HEK293 (cell line): ENCODE measurements at regions not wholly inside any gene's neighbourhood (a gene's known extent, or its start where the extent isn't known, plus 50 kb on each side); places are given as distances from the start of the nearest gene placed in this dataset.

Experiments
- CTCF ChIA-PET: fragments of 350-600 bp; formaldehyde crosslinking; extraction: SDS; loops from one replicate; lab custom pipeline; 2021; ENCODE audit warnings: antibody characterized with exemption; lab: Yijun Ruan, JAX
- POLR2A ChIA-PET: fragments of 300-600 bp; formaldehyde crosslinking; extraction: SDS; loops from one replicate; lab custom pipeline; 2020; ENCODE audit warnings: antibody characterized with exemption, inconsistent platforms; lab: Yijun Ruan, JAX
- H3K27ac ChIP-seq: fragments of 200-500 bp; sonication (Bioruptor generic); 2 replicates; pipeline ENCODE4 v1.5.1; 2014; ENCODE audit warnings: low read depth, low read length, control low read depth, inconsistent platforms; ENCODE audit errors: extremely low read depth
- H3K36me3 ChIP-seq, 2 experiments: fragments of 200-500 bp in 1 of 2; sonication (Bioruptor generic) in 1 of 2; 1 replicate in 1 of 2; 2 replicates in 1 of 2; pipeline ENCODE4 v1.5.1; 2014 to 2017; ENCODE audit warnings: inconsistent platforms in 2 of 2, low read length in 2 of 2; ENCODE audit not compliant: control insufficient read depth in 2 of 2, insufficient read depth in 1 of 2
- H3K4me1 ChIP-seq: fragments of 200-500 bp; sonication (Bioruptor generic); 2 replicates; pipeline ENCODE4 v1.5.1; 2014; ENCODE audit warnings: mild to moderate bottlenecking, low read length, inconsistent platforms; ENCODE audit not compliant: control insufficient read depth, insufficient read depth
- H3K4me3 ChIP-seq: 2 replicates; pipeline ENCODE4 v1.5.1; 2011; ENCODE audit warnings: low read depth, mild to moderate bottlenecking, control low read depth, low read length, moderate library complexity
- H3K9me3 ChIP-seq: fragments of 200-500 bp; sonication (Bioruptor generic); 2 replicates; pipeline ENCODE4 v1.5.1; 2014; ENCODE audit warnings: low read depth, low read length, inconsistent platforms; ENCODE audit not compliant: control insufficient read depth, insufficient read depth
- BCL11A ChIP-seq: fragments of 450-650 bp; formaldehyde crosslinking; IDR thresholded peaks from 2 replicates; pipeline ENCODE4 v1.5.1; 2016; ENCODE audit warnings: low read depth, missing biosample characterization, missing genetic modification characterization
- BCL11B ChIP-seq: fragments of 450-650 bp; formaldehyde crosslinking; IDR thresholded peaks from 2 replicates; pipeline ENCODE4 v1.5.1; 2016; ENCODE audit warnings: low read depth, missing biosample characterization, missing genetic modification characterization
- HOXA7 ChIP-seq: sonication (generic); formaldehyde crosslinking; IDR thresholded peaks from 2 replicates; pipeline ENCODE4 v1.8.1; 2022; ENCODE audit warnings: missing genetic modification reagents, borderline replicate concordance
- HOXD13 ChIP-seq: sonication (generic); formaldehyde crosslinking; IDR thresholded peaks from 2 replicates; pipeline ENCODE4 v1.8.0; 2022; ENCODE audit warnings: missing genetic modification reagents, borderline replicate concordance
- KLF16 ChIP-seq: fragments of 450-650 bp; formaldehyde crosslinking; IDR thresholded peaks from 2 replicates; pipeline ENCODE4 v1.5.1; 2017; ENCODE audit warnings: missing biosample characterization, missing genetic modification characterization
- KLF7 ChIP-seq: fragments of 450-650 bp; formaldehyde crosslinking; IDR thresholded peaks from 2 replicates; pipeline ENCODE4 v1.5.1; 2016; ENCODE audit warnings: missing biosample characterization, missing genetic modification characterization, borderline replicate concordance
- MYNN ChIP-seq: fragments of 450-650 bp; formaldehyde crosslinking; IDR thresholded peaks from 2 replicates; pipeline ENCODE4 v1.5.1; 2016; ENCODE audit warnings: missing biosample characterization, missing genetic modification characterization, borderline replicate concordance
- SALL2 ChIP-seq: fragments of 450-650 bp; formaldehyde crosslinking; IDR thresholded peaks from 2 replicates; pipeline ENCODE4 v1.5.0; 2017; ENCODE audit warnings: missing biosample characterization, mild to moderate bottlenecking, missing genetic modification characterization, borderline replicate concordance
- ZBTB17 ChIP-seq: fragments of 450-650 bp; formaldehyde crosslinking; IDR thresholded peaks from 2 replicates; pipeline ENCODE4 v1.5.1; 2016; ENCODE audit warnings: missing biosample characterization, missing genetic modification characterization
- ZFP41 ChIP-seq: fragments of 450-650 bp; formaldehyde crosslinking; IDR thresholded peaks from 2 replicates; pipeline ENCODE4 v1.5.1; 2016; ENCODE audit warnings: missing biosample characterization, missing genetic modification characterization, borderline replicate concordance
- ZNF112 ChIP-seq: fragments of 450-650 bp; formaldehyde crosslinking; IDR thresholded peaks from 2 replicates; pipeline ENCODE4 v1.5.0; 2017; ENCODE audit warnings: missing biosample characterization, missing genetic modification characterization
- ZNF214 ChIP-seq: fragments of 450-650 bp; formaldehyde crosslinking; IDR thresholded peaks from 2 replicates; pipeline ENCODE4 v1.5.1; 2017; ENCODE audit warnings: missing biosample characterization, mild to moderate bottlenecking, missing genetic modification characterization, borderline replicate concordance
- ZNF24 ChIP-seq: fragments of 450-650 bp; formaldehyde crosslinking; IDR thresholded peaks from 2 replicates; pipeline ENCODE4 v1.5.1; 2016; ENCODE audit warnings: missing biosample characterization, missing genetic modification characterization
- ZNF561 ChIP-seq: fragments of 450-650 bp; IDR thresholded peaks from 2 replicates; pipeline ENCODE4 v1.5.1; 2018; ENCODE audit warnings: missing biosample characterization, missing genetic modification characterization, borderline replicate concordance
- ZNF571 ChIP-seq: fragments of 450-650 bp; formaldehyde crosslinking; IDR thresholded peaks from 2 replicates; pipeline ENCODE4 v1.5.0; 2017; ENCODE audit warnings: missing biosample characterization, missing genetic modification characterization
- ZNF658 ChIP-seq: fragments of 450-650 bp; formaldehyde crosslinking; IDR thresholded peaks from 2 replicates; pipeline ENCODE4; 2016; ENCODE audit warnings: missing biosample characterization, missing genetic modification characterization
- ZNF664 ChIP-seq: fragments of 450-650 bp; formaldehyde crosslinking; IDR thresholded peaks from 2 replicates; pipeline ENCODE4 v1.5.1; 2016; ENCODE audit warnings: missing biosample characterization, missing genetic modification characterization
- ZNF747 ChIP-seq: fragments of 450-650 bp; formaldehyde crosslinking; IDR thresholded peaks from 2 replicates; pipeline ENCODE4 v1.5.1; 2016; ENCODE audit warnings: missing biosample characterization, missing genetic modification characterization
- ZNF777 ChIP-seq: fragments of 450-650 bp; formaldehyde crosslinking; IDR thresholded peaks from 2 replicates; pipeline ENCODE4 v1.5.1; 2017; ENCODE audit warnings: missing biosample characterization, missing genetic modification characterization, borderline replicate concordance
- ZSCAN30 ChIP-seq: fragments of 450-650 bp; IDR thresholded peaks from 2 replicates; pipeline ENCODE4 v1.5.1; 2018; ENCODE audit warnings: missing biosample characterization, mild to moderate bottlenecking, missing genetic modification characterization, moderate library complexity
- ZXDB ChIP-seq: fragments of 450-650 bp; formaldehyde crosslinking; IDR thresholded peaks from 2 replicates; pipeline ENCODE4 v1.5.1; 2016; ENCODE audit warnings: missing biosample characterization, missing genetic modification characterization
- TF ChIP-seq, protein P1 (sequence below): fragments of 450-650 bp; formaldehyde crosslinking; IDR thresholded peaks from 2 replicates; pipeline ENCODE4 v1.5.1; 2016; ENCODE audit warnings: missing biosample characterization, missing genetic modification characterization
- TF ChIP-seq, protein P2 (sequence below): fragments of 450-650 bp; formaldehyde crosslinking; IDR thresholded peaks from 2 replicates; pipeline ENCODE4 v1.5.1; 2016; ENCODE audit warnings: missing biosample characterization, missing genetic modification characterization
- TF ChIP-seq, protein P3 (sequence below): fragments of 450-650 bp; formaldehyde crosslinking; IDR thresholded peaks from 2 replicates; pipeline ENCODE4 v1.5.1; 2016; ENCODE audit warnings: missing biosample characterization, missing genetic modification characterization
- TF ChIP-seq, protein P4 (sequence below): fragments of 450-650 bp; formaldehyde crosslinking; IDR thresholded peaks from 2 replicates; pipeline ENCODE4 v1.5.1; 2016; ENCODE audit warnings: missing biosample characterization, missing genetic modification characterization

- Histone ChIP-seq H3K36me3 (no peaks in the 10 kb centered on the region), H3K27ac (no peak overlapping the region), H3K4me1 (peaks cover 18% of the 10 kb centered on the region), H3K9me3 (no peaks in the 10 kb centered on the region), H3K4me3 (no peak overlapping the region)
- TF ChIP-seq, protein P1, sequence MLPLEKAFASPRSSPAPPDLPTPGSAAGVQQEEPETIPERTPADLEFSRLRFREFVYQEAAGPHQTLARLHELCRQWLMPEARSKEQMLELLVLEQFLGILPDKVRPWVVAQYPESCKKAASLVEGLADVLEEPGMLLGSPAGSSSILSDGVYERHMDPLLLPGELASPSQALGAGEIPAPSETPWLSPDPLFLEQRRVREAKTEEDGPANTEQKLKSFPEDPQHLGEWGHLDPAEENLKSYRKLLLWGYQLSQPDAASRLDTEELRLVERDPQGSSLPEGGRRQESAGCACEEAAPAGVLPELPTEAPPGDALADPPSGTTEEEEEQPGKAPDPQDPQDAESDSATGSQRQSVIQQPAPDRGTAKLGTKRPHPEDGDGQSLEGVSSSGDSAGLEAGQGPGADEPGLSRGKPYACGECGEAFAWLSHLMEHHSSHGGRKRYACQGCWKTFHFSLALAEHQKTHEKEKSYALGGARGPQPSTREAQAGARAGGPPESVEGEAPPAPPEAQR = no peak
- TF ChIP-seq, protein P2, sequence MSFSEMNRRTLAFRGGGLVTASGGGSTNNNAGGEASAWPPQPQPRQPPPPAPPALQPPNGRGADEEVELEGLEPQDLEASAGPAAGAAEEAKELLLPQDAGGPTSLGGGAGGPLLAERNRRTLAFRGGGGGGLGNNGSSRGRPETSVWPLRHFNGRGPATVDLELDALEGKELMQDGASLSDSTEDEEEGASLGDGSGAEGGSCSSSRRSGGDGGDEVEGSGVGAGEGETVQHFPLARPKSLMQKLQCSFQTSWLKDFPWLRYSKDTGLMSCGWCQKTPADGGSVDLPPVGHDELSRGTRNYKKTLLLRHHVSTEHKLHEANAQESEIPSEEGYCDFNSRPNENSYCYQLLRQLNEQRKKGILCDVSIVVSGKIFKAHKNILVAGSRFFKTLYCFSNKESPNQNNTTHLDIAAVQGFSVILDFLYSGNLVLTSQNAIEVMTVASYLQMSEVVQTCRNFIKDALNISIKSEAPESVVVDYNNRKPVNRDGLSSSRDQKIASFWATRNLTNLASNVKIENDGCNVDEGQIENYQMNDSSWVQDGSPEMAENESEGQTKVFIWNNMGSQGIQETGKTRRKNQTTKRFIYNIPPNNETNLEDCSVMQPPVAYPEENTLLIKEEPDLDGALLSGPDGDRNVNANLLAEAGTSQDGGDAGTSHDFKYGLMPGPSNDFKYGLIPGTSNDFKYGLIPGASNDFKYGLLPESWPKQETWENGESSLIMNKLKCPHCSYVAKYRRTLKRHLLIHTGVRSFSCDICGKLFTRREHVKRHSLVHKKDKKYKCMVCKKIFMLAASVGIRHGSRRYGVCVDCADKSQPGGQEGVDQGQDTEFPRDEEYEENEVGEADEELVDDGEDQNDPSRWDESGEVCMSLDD = no peak
- TF ChIP-seq BCL11A (tag by site-specific recombination) (no peak), ZNF777 (tag by site-specific recombination) (no peak), KLF16 (tag by site-specific recombination) (no peak), ZNF112 (no peak), ZSCAN30 (tag by site-specific recombination) (no peak), ZNF561 (tag by site-specific recombination) (no peak), ZBTB17 (tag by site-specific recombination) (no peak), BCL11B (tag by site-specific recombination) (no peak), ZNF214 (tag by site-specific recombination) (no peak), ZFP41 (tag by site-specific recombination) (no peak)
- CTCF ChIA-PET = interaction anchor here (0.6 kb wide), 1 partner anchor 237 kb away, joined by 3 read pairs; no protein-coding TSS in a partner anchor
- POLR2A ChIA-PET = no interaction called here
Observed at GRCh38 chr12:74983917-74984316, 225.7 kb downstream of the KCNC2 start.

DNA sequence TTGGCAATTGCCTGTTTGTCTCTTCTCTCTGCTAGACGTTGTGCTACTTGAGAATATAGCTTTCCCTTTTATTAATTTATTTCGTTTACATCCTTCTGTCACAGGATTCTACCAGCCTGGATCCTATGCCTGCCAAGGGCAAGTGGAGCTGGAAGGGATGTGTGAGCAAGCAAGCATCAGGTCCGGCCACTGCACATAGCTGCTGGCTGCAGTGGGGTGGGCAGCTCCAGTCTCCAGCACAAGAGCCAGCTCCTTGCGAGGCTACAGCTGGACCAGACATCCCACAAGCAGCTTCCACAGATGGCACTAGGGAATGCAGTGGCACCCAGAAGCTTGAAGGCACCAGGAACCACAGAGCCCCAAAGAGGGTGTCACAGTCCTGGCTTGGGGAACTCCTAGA, 225.0 kb downstream of the KCNC2 start:
- no peak overlapping the region for H3K27ac ChIP-seq
- ChIA-PET CTCF (interaction anchor here (0.6 kb wide), 1 partner anchor 79 kb away, joined by 3 read pairs; no protein-coding TSS in a partner anchor), POLR2A (no interaction called here)
- H3K36me3 ChIP-seq = no peaks in the 10 kb centered on the region
- H3K4me3 ChIP-seq = no peak overlapping the region
- H3K4me1 ChIP-seq = peaks cover 18% of the 10 kb centered on the region
- H3K9me3 ChIP-seq = no peaks in the 10 kb centered on the region
- TF ChIP-seq KLF7 (tag by site-specific recombination) (no peak), ZNF571 (no peak), SALL2 (tag by site-specific recombination) (no peak), ZNF747 (tag by site-specific recombination) (no peak), ZXDB (tag by site-specific recombination) (no peak), HOXA7 (no peak), ZNF658 (no peak), MYNN (no peak), HOXD13 (CRISPR knock-in tag) (no peak), ZNF24 (tag by site-specific recombination) (no peak), ZNF664 (tag by site-specific recombination) (no peak)
- TF ChIP-seq, protein P2 = no peak
- TF ChIP-seq, protein P3, sequence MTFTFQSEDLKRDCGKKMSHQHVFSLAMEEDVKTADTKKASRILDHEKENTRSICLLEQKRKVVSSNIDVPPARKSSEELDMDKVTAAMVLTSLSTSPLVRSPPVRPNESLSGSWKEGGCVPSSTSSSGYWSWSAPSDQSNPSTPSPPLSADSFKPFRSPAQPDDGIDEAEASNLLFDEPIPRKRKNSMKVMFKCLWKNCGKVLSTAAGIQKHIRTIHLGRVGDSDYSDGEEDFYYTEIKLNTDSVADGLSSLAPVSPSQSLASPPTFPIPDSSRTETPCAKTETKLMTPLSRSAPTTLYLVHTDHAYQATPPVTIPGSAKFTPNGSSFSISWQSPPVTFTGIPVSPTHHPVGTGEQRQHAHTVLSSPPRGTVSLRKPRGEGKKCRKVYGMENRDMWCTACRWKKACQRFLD (tag by site-specific recombination) = no peak
- TF ChIP-seq, protein P4, sequence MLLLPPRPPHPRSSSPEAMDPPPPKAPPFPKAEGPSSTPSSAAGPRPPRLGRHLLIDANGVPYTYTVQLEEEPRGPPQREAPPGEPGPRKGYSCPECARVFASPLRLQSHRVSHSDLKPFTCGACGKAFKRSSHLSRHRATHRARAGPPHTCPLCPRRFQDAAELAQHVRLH (tag by site-specific recombination) = no peak
